GM18867 (cell line): ENCODE measurements at regions not wholly inside any gene's neighbourhood (a gene's known extent, or its start where the extent isn't known, plus 50 kb on each side); places are given as distances from the start of the nearest gene placed in this dataset.

Experiments
- ATAC-seq: cut with Tn5 transposase; IDR thresholded peaks from one replicate; pipeline ENCODE4 v1.9.1; 2021; ENCODE audit warnings: mild to moderate bottlenecking, moderate library complexity; ENCODE audit not compliant: unreplicated experiment

- no peak for ATAC-seq
These were observed 608.1 kb downstream of the ZNF385D start for GRCh38 chr3:21142949-21143348.

- no peak for ATAC-seq
These were observed 609.0 kb downstream of the ZNF385D start for GRCh38 chr3:21142031-21142430.

- ATAC-seq: no peak
These were observed 610.2 kb downstream of the ZNF385D start for GRCh38 chr3:21140785-21141184.

- no peak for ATAC-seq
These were observed 612.9 kb downstream of the ZNF385D start for GRCh38 chr3:21138085-21138484.

GRCh38 chr3:21132896-21133295 lies 618.1 kb downstream of the ZNF385D start:
- no peak for ATAC-seq

GRCh38 chr3:21120826-21121225 lies 630.2 kb downstream of the ZNF385D start:
- no peak for ATAC-seq

- no peak for ATAC-seq
These were observed 633.6 kb downstream of the ZNF385D start for GRCh38 chr3:21117370-21117769.

GRCh38 chr3:21109056-21109455 lies 642.0 kb downstream of the ZNF385D start:
- ATAC-seq: no peak

GRCh38 chr3:21105784-21106183 lies 645.2 kb downstream of the ZNF385D start:
- no peak for ATAC-seq

GRCh38 chr3:21100656-21101359 lies 650.2 kb downstream of the ZNF385D start:
- no peak for ATAC-seq

- no peak for ATAC-seq
These were observed 656.3 kb downstream of the ZNF385D start for GRCh38 chr3:21094686-21095085.

- no peak for ATAC-seq
These were observed 677.4 kb downstream of the ZNF385D start for GRCh38 chr3:21073561-21073960.

- ATAC-seq: no peak
These were observed 683.8 kb downstream of the ZNF385D start for GRCh38 chr3:21067031-21067813.

GRCh38 chr3:21062831-21063294 lies 688.1 kb downstream of the ZNF385D start:
- no peak for ATAC-seq

GRCh38 chr3:21059404-21059803 lies 691.6 kb downstream of the ZNF385D start:
- no peak for ATAC-seq

GRCh38 chr3:21056293-21056692 lies 694.7 kb downstream of the ZNF385D start:
- no peak for ATAC-seq

GRCh38 chr3:21055015-21055414 lies 696.0 kb downstream of the ZNF385D start:
- no peak for ATAC-seq

- no peak for ATAC-seq
These were observed 696.9 kb downstream of the ZNF385D start for GRCh38 chr3:21054064-21054463.

- no peak for ATAC-seq
These were observed 701.5 kb downstream of the ZNF385D start for GRCh38 chr3:21049334-21050062.

GRCh38 chr3:21043139-21043538 lies 707.9 kb downstream of the ZNF385D start:
- no peak for ATAC-seq

- ATAC-seq: no peak
These were observed 708.8 kb downstream of the ZNF385D start for GRCh38 chr3:21042184-21042583.

- no peak for ATAC-seq
These were observed 709.4 kb downstream of the ZNF385D start for GRCh38 chr3:21041621-21042020.
